GM12878 (cell line): ENCODE measurements at regions not wholly inside any gene's neighbourhood (a gene's known extent, or its start where the extent isn't known, plus 50 kb on each side); places are given as distances from the start of the nearest gene placed in this dataset.

ENCODE experiments used
- ATAC-seq: fragments of 200-7000 bp; cut with Tn5 transposase; 3 replicates; pipeline ENCODE4 v1.9.1; 2020; ENCODE audit warnings: mild to moderate bottlenecking, moderate library complexity
- BruUV-seq: library from RNA; stranded (reverse); fragments of 400-500 nt; replicated peaks from 2 replicates; lab custom pipeline; 2021; lab: Mats Ljungman, UMichigan
- CTCF ChIA-PET: fragments of 300-600 bp; sonication (Branson Sonifier 250); formaldehyde crosslinking; extraction: SDS; loops from one replicate; lab custom pipeline; 2021; ENCODE audit warnings: inconsistent platforms; lab: Yijun Ruan, JAX
- POLR2A ChIA-PET: fragments of 350-600 bp; formaldehyde crosslinking; extraction: SDS; loops from one replicate; lab custom pipeline; 2021; ENCODE audit warnings: inconsistent platforms; lab: Charles Lee
- RAD21 ChIA-PET: fragments of 300-600 bp; sonication (Branson Sonifier 250); formaldehyde crosslinking; loops from one replicate; lab custom pipeline; 2023; ENCODE audit warnings: antibody characterized with exemption; ENCODE audit not compliant: unreplicated experiment; lab: Charles Lee
- SMC1A ChIA-PET: fragments of 300-600 bp; sonication (Branson Sonifier 250); formaldehyde crosslinking; loops from one replicate; lab custom pipeline; 2023; ENCODE audit not compliant: unreplicated experiment, uncharacterized antibody; lab: Charles Lee
- DNase-seq: peaks from one replicate; pipeline ENCODE4 v3.0.0-alpha.2; 2011; ENCODE audit warnings: low read depth, low spot score
- FAIRE-seq: peaks from 3 replicates; lab custom pipeline; 2011; peaks lifted over from hg19 to GRCh38; lab: Jason Lieb, UNC
- H2AFZ ChIP-seq: 2 replicates; pipeline ENCODE4 v1.6.0; 2011; ENCODE audit warnings: low read depth, low read length, control low read depth; ENCODE audit not compliant: control insufficient read depth
- H3K27ac ChIP-seq: 2 replicates; pipeline ENCODE4 v1.5.1; 2011; ENCODE audit warnings: control low read depth; ENCODE audit not compliant: control insufficient read depth, insufficient read depth
- H3K27me3 ChIP-seq, 2 experiments: replicated peaks in 1 of 2; 2 replicates each; pipeline versions ENCODE4 v1.6.0 to v1.6.1; 2011; ENCODE audit warnings: low read length in 1 of 2; ENCODE audit not compliant: control insufficient read depth in 2 of 2, insufficient read depth in 2 of 2
- H3K36me3 ChIP-seq, 2 experiments: 2 replicates each; pipeline ENCODE4 v1.5.1; 2011; ENCODE audit warnings: low read length in 1 of 2; ENCODE audit not compliant: control insufficient read depth in 2 of 2, insufficient read depth in 2 of 2
- H3K4me1 ChIP-seq: 2 replicates; pipeline ENCODE4 v1.6.1; 2011; ENCODE audit warnings: mild to moderate bottlenecking, low read length, moderate library complexity, mixed read lengths; ENCODE audit not compliant: control insufficient read depth, insufficient read depth
- H3K4me2 ChIP-seq: 2 replicates; pipeline ENCODE4 v1.6.0; 2011; ENCODE audit warnings: control low read depth; ENCODE audit not compliant: control insufficient read depth, insufficient read depth
- H3K4me3 ChIP-seq: fragments of 200-600 bp; sonication (generic); 2 replicates; pipeline ENCODE4 v1.5.1; 2016
- H3K79me2 ChIP-seq: 2 replicates; pipeline ENCODE4 v1.6.0; 2011; ENCODE audit warnings: low read length; ENCODE audit not compliant: control insufficient read depth, insufficient read depth
- H3K9ac ChIP-seq: 2 replicates; pipeline ENCODE4 v1.8.0; 2011; ENCODE audit warnings: low read length, control low read depth, mixed read lengths; ENCODE audit not compliant: control insufficient read depth, insufficient read depth
- H3K9me3 ChIP-seq: replicated peaks from 3 replicates; pipeline ENCODE4 v1.5.1; 2011; ENCODE audit warnings: mild to moderate bottlenecking, low read length; ENCODE audit not compliant: control insufficient read depth, insufficient read depth
- H4K20me1 ChIP-seq: 2 replicates; pipeline ENCODE4 v1.6.0; 2011; ENCODE audit not compliant: control insufficient read depth, insufficient read depth
- BRCA1 ChIP-seq: IDR thresholded peaks from 2 replicates; pipeline ENCODE4 v1.6.1; 2011; ENCODE audit warnings: low read depth, low read length, improper control_type of control experiment
- EED ChIP-seq: sonication (generic); IDR thresholded peaks from 2 replicates; pipeline ENCODE4 v1.6.1; 2016; ENCODE audit warnings: antibody characterized with exemption, low read depth
- FOS ChIP-seq: IDR thresholded peaks from 3 replicates; pipeline ENCODE4 v1.6.1; 2011; ENCODE audit warnings: borderline replicate concordance; ENCODE audit not compliant: insufficient read length; ENCODE audit errors: extremely low read depth
- MLLT1 ChIP-seq: fragments of 450-650 bp; IDR thresholded peaks from 2 replicates; pipeline ENCODE4 v1.6.1; 2016; ENCODE audit warnings: mild to moderate bottlenecking
- MXI1 ChIP-seq: fragments of 150-350 bp; IDR thresholded peaks from 2 replicates; pipeline ENCODE4 v1.6.1; 2011; ENCODE audit warnings: low read depth, mild to moderate bottlenecking, inconsistent platforms, low read length, improper control_type of control experiment
- NR2F1 ChIP-seq: fragments of 450-650 bp; conservative IDR thresholded peaks from 2 replicates; pipeline ENCODE4 v1.6.1; 2017; ENCODE audit warnings: mild to moderate bottlenecking
- POLR2A ChIP-seq: IDR thresholded peaks from 2 replicates; pipeline ENCODE4 v1.6.1; 2011; ENCODE audit warnings: low read depth, mild to moderate bottlenecking, low read length
- STAT3 ChIP-seq: IDR thresholded peaks from 2 replicates; pipeline ENCODE4 v1.6.1; 2011; ENCODE audit warnings: low read depth, low read length, improper control_type of control experiment
- SUPT20H ChIP-seq: IDR thresholded peaks from 2 replicates; pipeline ENCODE4 v1.6.1; 2011; ENCODE audit warnings: low read depth, mild to moderate bottlenecking, low read length, moderate library complexity, borderline replicate concordance; ENCODE audit not compliant: control insufficient read depth
- TCF7 ChIP-seq: IDR thresholded peaks from 2 replicates; pipeline ENCODE4 v1.6.1; 2014; ENCODE audit warnings: antibody characterized with exemption, borderline replicate concordance
- ZBTB4 ChIP-seq: fragments of 450-650 bp; formaldehyde crosslinking; IDR thresholded peaks from 2 replicates; pipeline ENCODE4 v1.4.0; 2022; ENCODE audit warnings: mild to moderate bottlenecking, moderate library complexity
- ZNF217 ChIP-seq: fragments of 450-650 bp; IDR thresholded peaks from 2 replicates; pipeline ENCODE4 v1.6.1; 2017; ENCODE audit warnings: antibody characterized with exemption, mild to moderate bottlenecking
- ZNF24 ChIP-seq: fragments of 450-650 bp; IDR thresholded peaks from 2 replicates; pipeline ENCODE4 v1.6.1; 2017; ENCODE audit warnings: antibody characterized with exemption, mild to moderate bottlenecking
- WGBS: methylation state at CpG from one replicate; pipeline ENCODE4 v1.1.6; 2016; ENCODE audit warnings: low lambda C conversion rate; ENCODE audit not compliant: insufficient replicate concordance, insufficient coverage; ENCODE audit errors: missing lambda C conversion rate; 5-methylcytosine and 5-hydroxymethylcytosine counted together
- in situ Hi-C: fragments of 300-500 bp; cut with MboI; formaldehyde crosslinking; loops from 9 replicates; pipeline ENCODE4 v1.14.3; 2018; ENCODE audit warnings: mixed read lengths
- intact Hi-C: fragments of 100-400 bp; cut with micrococcal nuclease; formaldehyde crosslinking; loops from one replicate; pipeline ENCODE4 v1.14.2; 2022; ENCODE audit not compliant: unreplicated experiment

- no peaks in the 10 kb centered on the region for H4K20me1 ChIP-seq
- no peaks in the 10 kb centered on the region for H3K4me1 ChIP-seq
- H3K27ac ChIP-seq: no peak overlapping the region
- WGBS: 75% methylated on average over 1 of the region's 1 CpG
- no peaks in the 10 kb centered on the region for H3K9me3 ChIP-seq
- H2AFZ ChIP-seq: no peak overlapping the region
- RAD21 ChIA-PET: no interaction called here
- POLR2A ChIA-PET: no interaction called here
- BruUV-seq: no TSS peak
- H3K9ac ChIP-seq: no peak overlapping the region
- H3K79me2 ChIP-seq: no peaks in the 10 kb centered on the region
- H3K27me3 ChIP-seq: no peaks in the 10 kb centered on the region
- ATAC-seq (no peak), DNase-seq (no peak), FAIRE-seq (no peak)
- no peak for TF ChIP-seq POLR2A
- TF ChIP-seq SUPT20H: no peak
- TF ChIP-seq TCF7: no peak
- no peak for TF ChIP-seq FOS
- no peak for TF ChIP-seq MXI1
- no peak for TF ChIP-seq NR2F1
- TF ChIP-seq EED: no peak
- TF ChIP-seq STAT3: no peak
- TF ChIP-seq ZNF217: no peak
- no peak for TF ChIP-seq ZNF24
- no peak for TF ChIP-seq ZBTB4 (CRISPR knock-in tag)
- TF ChIP-seq BRCA1: no peak
- no peak for TF ChIP-seq MLLT1
- no peak overlapping the region for H3K4me3 ChIP-seq
- H3K36me3 ChIP-seq: no peaks in the 10 kb centered on the region
- in situ Hi-C loops (no loop called here), intact Hi-C loops (no loop called here)
- CTCF ChIA-PET: interaction anchor here (0.6 kb wide), 1 partner anchor 22 kb away, joined by 3 read pairs; no protein-coding TSS in a partner anchor
- no peak overlapping the region for H3K4me2 ChIP-seq
- SMC1A ChIA-PET: interaction anchor here (0.8 kb wide), 1 partner anchor 13 kb away, joined by 3 read pairs; no protein-coding TSS in a partner anchor
Observed at GRCh38 chr5:101955891-101956290, 340.2 kb downstream of the SLCO4C1 start.
